Trophoblast cell (in vitro differentiated cells and primary cell): ENCODE measurements at regions not wholly inside any gene's neighbourhood (a gene's known extent, or its start where the extent isn't known, plus 50 kb on each side); places are given as distances from the start of the nearest gene placed in this dataset.

Experiments used
- DNase-seq, 2 donors: peaks; one replicate each; pipeline ENCODE4 v3.0.0-alpha.2; 2016
- H2AFZ ChIP-seq: 2 replicates; pipeline ENCODE4 v1.6.1; 2013; ENCODE audit warnings: low read length, moderate library complexity, mild to moderate bottlenecking; ENCODE audit not compliant: insufficient read depth, poor library complexity
- H2AK5ac ChIP-seq: 2 replicates; pipeline ENCODE4 v1.6.1; 2013; ENCODE audit warnings: mild to moderate bottlenecking, low read length
- H2BK120ac ChIP-seq: 2 replicates; pipeline ENCODE4 v1.6.1; 2013; ENCODE audit warnings: low read length, mild to moderate bottlenecking, moderate library complexity; ENCODE audit not compliant: insufficient read depth, poor library complexity
- H2BK12ac ChIP-seq: 2 replicates; pipeline ENCODE4 v1.6.1; 2013; ENCODE audit warnings: mild to moderate bottlenecking, low read length, moderate library complexity
- H2BK5ac ChIP-seq: 2 replicates; pipeline ENCODE4 v1.6.1; 2013; ENCODE audit warnings: low read length, low read depth, moderate library complexity, mild to moderate bottlenecking; ENCODE audit not compliant: poor library complexity
- H3K14ac ChIP-seq: 2 replicates; pipeline ENCODE4 v1.6.1; 2013; ENCODE audit warnings: mild to moderate bottlenecking, low read length
- H3K18ac ChIP-seq: 2 replicates; pipeline ENCODE4 v1.6.1; 2013; ENCODE audit warnings: mild to moderate bottlenecking, low read length
- H3K23ac ChIP-seq: 2 replicates; pipeline ENCODE4 v1.6.1; 2013; ENCODE audit warnings: low read length
- H3K27ac ChIP-seq: 2 replicates; pipeline ENCODE4 v1.5.1; 2013; ENCODE audit warnings: low read depth, mild to moderate bottlenecking, inconsistent platforms, low read length, moderate library complexity
- H3K27me3 ChIP-seq: 2 replicates; pipeline ENCODE4 v1.6.1; 2013; ENCODE audit warnings: inconsistent platforms, mild to moderate bottlenecking, low read length, moderate library complexity; ENCODE audit not compliant: insufficient read depth
- H3K36me3 ChIP-seq, 2 experiments: 1 replicate in 1 of 2; 2 replicates in 1 of 2; pipeline ENCODE4 v1.6.1; 2013; ENCODE audit warnings: low read length in 2 of 2, mild to moderate bottlenecking in 2 of 2, moderate library complexity in 1 of 2; ENCODE audit not compliant: insufficient read depth in 2 of 2, control insufficient read depth in 1 of 2
- H3K4ac ChIP-seq: 2 replicates; pipeline ENCODE4 v1.6.1; 2013; ENCODE audit warnings: low read depth, mild to moderate bottlenecking, low read length, moderate library complexity
- H3K4me1 ChIP-seq, 2 experiments: 1 replicate in 1 of 2; 2 replicates in 1 of 2; pipeline ENCODE4 v1.6.1; 2013; ENCODE audit warnings: low read length in 2 of 2, mild to moderate bottlenecking in 2 of 2, moderate library complexity in 1 of 2; ENCODE audit not compliant: insufficient read depth in 2 of 2, control insufficient read depth in 1 of 2
- H3K4me2 ChIP-seq: 2 replicates; pipeline ENCODE4 v1.6.1; 2013; ENCODE audit warnings: inconsistent platforms, mild to moderate bottlenecking, low read length, moderate library complexity
- H3K4me3 ChIP-seq: 2 replicates; pipeline ENCODE4 v1.5.1; 2013; ENCODE audit warnings: mild to moderate bottlenecking, low read depth, low read length, inconsistent platforms
- H3K79me1 ChIP-seq: one replicate; pipeline ENCODE4 v1.6.1; 2013; ENCODE audit warnings: low read length
- H3K79me2 ChIP-seq: 2 replicates; pipeline ENCODE4 v1.6.1; 2013; ENCODE audit warnings: low read length, mild to moderate bottlenecking; ENCODE audit not compliant: control insufficient read depth, insufficient read depth, poor library complexity
- H3K9ac ChIP-seq: 2 replicates; pipeline ENCODE4 v1.6.1; 2013; ENCODE audit warnings: mild to moderate bottlenecking, low read length
- H3K9me3 ChIP-seq: 2 replicates; pipeline ENCODE4 v1.6.1; 2013; ENCODE audit warnings: low read depth, mild to moderate bottlenecking, control low read depth, inconsistent platforms, low read length; ENCODE audit not compliant: insufficient read depth
- H4K12ac ChIP-seq: 2 replicates; pipeline ENCODE4 v1.6.1; 2013; ENCODE audit warnings: low read depth, mild to moderate bottlenecking, low read length, moderate library complexity
- H4K8ac ChIP-seq: 2 replicates; pipeline ENCODE4 v1.6.1; 2013; ENCODE audit warnings: low read depth, mild to moderate bottlenecking, low read length, moderate library complexity
- H4K91ac ChIP-seq: one replicate; pipeline ENCODE4 v1.6.1; 2013; ENCODE audit warnings: low read depth, mild to moderate bottlenecking, low read length, moderate library complexity
- WGBS: extraction: QIAGEN DNeasy Blood & Tissue Kit; methylation state at CpG from one replicate; pipeline ENCODE4 v1.1.7; 2013; ENCODE audit warnings: missing lambda C conversion rate; ENCODE audit not compliant: insufficient read length, insufficient coverage; ENCODE audit errors: extremely low coverage; 5-methylcytosine and 5-hydroxymethylcytosine counted together

DNA sequence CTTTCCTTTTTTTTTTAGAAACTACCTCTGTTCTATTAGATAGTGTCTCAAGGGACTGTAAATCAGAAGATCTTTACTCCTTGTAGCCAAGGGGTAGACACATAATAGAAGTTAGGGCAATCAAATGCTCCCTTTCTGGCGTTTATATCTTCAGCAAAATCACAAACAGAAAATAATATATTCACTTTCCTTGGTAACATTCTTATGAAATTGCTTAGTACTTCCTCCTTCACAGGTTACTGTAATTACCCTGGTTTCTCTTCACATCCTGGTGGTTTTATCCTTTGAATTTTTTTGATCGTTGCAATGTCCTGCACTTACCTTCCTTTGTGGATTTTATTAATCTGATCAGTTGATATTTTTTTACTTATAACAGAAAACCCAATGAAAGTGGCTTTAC lies 1064.9 kb downstream of the NCAM2 start:
- Histone ChIP-seq H3K4me3 (no peak overlapping the region), H3K9ac (no peak overlapping the region), H4K12ac (no peak overlapping the region), H4K8ac (no peak overlapping the region), H3K79me2 (no peaks in the 10 kb centered on the region), H4K91ac (no peak overlapping the region), H3K23ac (no peak overlapping the region), H3K79me1 (no peaks in the 10 kb centered on the region), H3K4ac (no peak overlapping the region), H3K27ac (no peak overlapping the region), H2BK12ac (no peak overlapping the region), H3K9me3 (no peaks in the 10 kb centered on the region), H3K18ac (no peak overlapping the region), H2BK120ac (no peak overlapping the region), H3K4me1 (no peaks in the 10 kb centered on the region), H2AFZ (no peak overlapping the region), H3K36me3 (no peaks in the 10 kb centered on the region), H3K4me2 (no peak overlapping the region), H3K27me3 (no peaks in the 10 kb centered on the region), H2AK5ac (no peak overlapping the region), H3K14ac (no peak overlapping the region), H2BK5ac (no peak overlapping the region)
- whole genome bisulfite sequencing, result no CpG with 5 or more reads among the region's 2 CpGs
- DNase-seq, result no peak

GRCh38 chr21:22076471-22076870 lies 1078.3 kb downstream of the NCAM2 start:
- Histone ChIP-seq H4K8ac (no peak overlapping the region), H3K18ac (no peak overlapping the region), H2AK5ac (no peak overlapping the region), H3K4me1 (no peaks in the 10 kb centered on the region), H3K4me3 (no peak overlapping the region), H4K12ac (no peak overlapping the region), H3K27me3 (no peaks in the 10 kb centered on the region), H2BK120ac (no peak overlapping the region), H3K27ac (no peak overlapping the region), H4K91ac (no peak overlapping the region), H2BK12ac (no peak overlapping the region), H3K9me3 (peaks cover 1% of the 10 kb centered on the region), H3K79me1 (no peaks in the 10 kb centered on the region), H2AFZ (no peak overlapping the region), H2BK5ac (no peak overlapping the region), H3K4me2 (no peak overlapping the region), H3K4ac (no peak overlapping the region), H3K36me3 (no peaks in the 10 kb centered on the region), H3K14ac (no peak overlapping the region), H3K23ac (no peak overlapping the region), H3K79me2 (no peaks in the 10 kb centered on the region), H3K9ac (no peak overlapping the region)
- no CpG with 5 or more reads among the region's 4 CpGs for WGBS
- no peak for DNase-seq

DNA sequence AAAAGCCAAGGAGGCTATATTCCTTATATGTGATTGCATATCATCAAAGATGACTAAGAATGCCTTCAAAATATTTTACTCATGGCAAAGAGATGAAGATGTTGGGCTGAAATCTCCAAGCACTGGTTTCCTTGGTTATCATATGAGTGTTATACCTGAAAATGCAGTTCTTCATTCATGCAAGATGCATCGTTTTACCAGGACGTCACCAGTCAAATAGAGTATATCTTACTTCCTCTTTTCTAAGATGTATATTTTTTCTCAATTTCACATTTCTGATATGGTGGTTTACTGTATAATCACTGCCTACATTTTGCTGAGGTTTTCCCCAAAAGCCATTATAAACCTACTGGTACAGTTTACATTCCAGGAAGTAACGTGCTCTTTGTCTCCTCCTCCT lies 1085.7 kb downstream of the NCAM2 start:
- Histone ChIP-seq H3K36me3 (no peaks in the 10 kb centered on the region), H3K4me1 (no peaks in the 10 kb centered on the region), H3K79me2 (no peaks in the 10 kb centered on the region), H3K23ac (no peak overlapping the region), H4K91ac (no peak overlapping the region), H3K9ac (no peak overlapping the region), H3K4me2 (no peak overlapping the region), H3K18ac (no peak overlapping the region), H3K79me1 (no peaks in the 10 kb centered on the region), H3K4me3 (no peak overlapping the region), H3K27me3 (no peaks in the 10 kb centered on the region), H2BK12ac (no peak overlapping the region), H3K9me3 (peaks cover 2% of the 10 kb centered on the region), H3K14ac (no peak overlapping the region), H3K4ac (no peak overlapping the region), H2BK120ac (no peak overlapping the region), H4K12ac (no peak overlapping the region), H4K8ac (no peak overlapping the region), H2BK5ac (no peak overlapping the region), H2AFZ (no peak overlapping the region), H3K27ac (no peak overlapping the region), H2AK5ac (no peak overlapping the region)
- no peak for DNase-seq
- WGBS, result no CpG with 5 or more reads among the region's 3 CpGs

DNA sequence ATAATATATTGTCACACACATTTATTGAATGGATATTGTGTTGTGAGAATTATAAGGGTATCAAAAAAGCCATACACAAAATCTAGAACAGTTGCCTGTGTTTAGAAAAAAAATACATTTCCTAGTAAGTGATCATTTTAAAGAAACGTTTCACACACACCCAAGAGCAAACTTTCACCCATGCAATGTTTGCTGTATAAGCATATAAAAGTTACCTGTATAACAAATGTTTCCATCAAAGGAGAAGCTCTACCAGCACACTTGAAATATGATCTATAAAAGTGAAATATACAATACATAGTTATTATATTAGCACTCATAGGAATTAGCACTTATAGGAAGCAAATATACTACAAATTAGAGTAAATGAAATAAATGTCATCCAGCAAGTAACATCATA lies 1098.1 kb downstream of the NCAM2 start:
- no peaks in the 10 kb centered on the region for H3K4me1 ChIP-seq
- no peak overlapping the region for H3K23ac ChIP-seq
- no peaks in the 10 kb centered on the region for H3K9me3 ChIP-seq
- no peak overlapping the region for H3K18ac ChIP-seq
- H3K4ac ChIP-seq, result no peak overlapping the region
- H2BK12ac ChIP-seq, result no peak overlapping the region
- H4K8ac ChIP-seq, result no peak overlapping the region
- H3K14ac ChIP-seq, result no peak overlapping the region
- no peak overlapping the region for H3K27ac ChIP-seq
- no peak for DNase-seq
- H3K79me1 ChIP-seq, result no peaks in the 10 kb centered on the region
- H4K91ac ChIP-seq, result no peak overlapping the region
- H2BK5ac ChIP-seq, result no peak overlapping the region
- no peaks in the 10 kb centered on the region for H3K36me3 ChIP-seq
- H3K9ac ChIP-seq, result no peak overlapping the region
- no peaks in the 10 kb centered on the region for H3K79me2 ChIP-seq
- H2BK120ac ChIP-seq, result no peak overlapping the region
- H2AFZ ChIP-seq, result no peak overlapping the region
- H2AK5ac ChIP-seq, result no peak overlapping the region
- no CpG with 5 or more reads among the region's 1 CpG for WGBS
- no peak overlapping the region for H3K4me2 ChIP-seq
- H3K4me3 ChIP-seq, result no peak overlapping the region
- no peaks in the 10 kb centered on the region for H3K27me3 ChIP-seq
- no peak overlapping the region for H4K12ac ChIP-seq
